ENCODE measurements at regions not wholly inside any gene's neighbourhood (a gene's known extent, or its start where the extent isn't known, plus 50 kb on each side); places are given as distances from the start of the nearest gene placed in this dataset.

DNA sequence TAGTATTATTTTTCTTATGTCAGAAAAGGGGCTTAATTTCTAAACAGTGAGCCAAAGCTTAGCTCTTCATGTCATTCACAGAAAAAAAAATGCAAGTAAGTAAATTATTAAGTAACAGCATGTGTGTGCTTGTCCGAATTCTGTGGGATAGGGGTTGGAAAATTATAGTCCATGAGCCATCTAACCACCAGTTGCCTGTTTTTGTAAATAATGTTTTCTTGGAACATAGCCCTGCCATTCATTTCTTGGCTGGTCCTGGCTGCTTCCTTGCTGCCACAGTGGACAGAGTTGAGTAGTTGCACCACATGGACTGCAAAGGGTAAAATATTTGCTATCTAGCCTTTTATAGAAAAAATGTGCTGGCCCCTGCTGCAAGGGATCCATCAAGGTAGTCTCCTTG, 513.7 kb upstream of the WWC1 start:
- TF ChIP-seq ZNF70 (CRISPR knock-in tag; IDR thresholded peaks at IDR 0.05): no peak
- no peak for TF ChIP-seq ESRRG (CRISPR knock-in tag; IDR thresholded peaks at IDR 0.05)
- TF ChIP-seq OSR1 (CRISPR knock-in tag; IDR thresholded peaks at IDR 0.05): no peak
- TF ChIP-seq ZFP30 (CRISPR knock-in tag; IDR thresholded peaks at IDR 0.05): no peak
- no peak for TF ChIP-seq RARB (CRISPR knock-in tag; IDR thresholded peaks at IDR 0.05)
- TF ChIP-seq, protein P1, sequence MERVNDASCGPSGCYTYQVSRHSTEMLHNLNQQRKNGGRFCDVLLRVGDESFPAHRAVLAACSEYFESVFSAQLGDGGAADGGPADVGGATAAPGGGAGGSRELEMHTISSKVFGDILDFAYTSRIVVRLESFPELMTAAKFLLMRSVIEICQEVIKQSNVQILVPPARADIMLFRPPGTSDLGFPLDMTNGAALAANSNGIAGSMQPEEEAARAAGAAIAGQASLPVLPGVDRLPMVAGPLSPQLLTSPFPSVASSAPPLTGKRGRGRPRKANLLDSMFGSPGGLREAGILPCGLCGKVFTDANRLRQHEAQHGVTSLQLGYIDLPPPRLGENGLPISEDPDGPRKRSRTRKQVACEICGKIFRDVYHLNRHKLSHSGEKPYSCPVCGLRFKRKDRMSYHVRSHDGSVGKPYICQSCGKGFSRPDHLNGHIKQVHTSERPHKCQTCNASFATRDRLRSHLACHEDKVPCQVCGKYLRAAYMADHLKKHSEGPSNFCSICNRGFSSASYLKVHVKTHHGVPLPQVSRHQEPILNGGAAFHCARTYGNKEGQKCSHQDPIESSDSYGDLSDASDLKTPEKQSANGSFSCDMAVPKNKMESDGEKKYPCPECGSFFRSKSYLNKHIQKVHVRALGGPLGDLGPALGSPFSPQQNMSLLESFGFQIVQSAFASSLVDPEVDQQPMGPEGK (CRISPR knock-in tag; IDR thresholded peaks at IDR 0.05; ENCODE audit: borderline replicate concordance): no peak
- TF ChIP-seq BACH2 (CRISPR knock-in tag; IDR thresholded peaks at IDR 0.05; ENCODE audit: borderline replicate concordance): no peak
- TF ChIP-seq TOX (CRISPR knock-in tag; IDR thresholded peaks at IDR 0.05; ENCODE audit: borderline replicate concordance): no peak
- TF ChIP-seq ZNF565 (CRISPR knock-in tag; conservative IDR thresholded peaks at IDR 0.05; ENCODE audit: low read depth): no peak
- TF ChIP-seq ZFP3 (CRISPR knock-in tag; IDR thresholded peaks at IDR 0.05): no peak
- TF ChIP-seq, protein P2, sequence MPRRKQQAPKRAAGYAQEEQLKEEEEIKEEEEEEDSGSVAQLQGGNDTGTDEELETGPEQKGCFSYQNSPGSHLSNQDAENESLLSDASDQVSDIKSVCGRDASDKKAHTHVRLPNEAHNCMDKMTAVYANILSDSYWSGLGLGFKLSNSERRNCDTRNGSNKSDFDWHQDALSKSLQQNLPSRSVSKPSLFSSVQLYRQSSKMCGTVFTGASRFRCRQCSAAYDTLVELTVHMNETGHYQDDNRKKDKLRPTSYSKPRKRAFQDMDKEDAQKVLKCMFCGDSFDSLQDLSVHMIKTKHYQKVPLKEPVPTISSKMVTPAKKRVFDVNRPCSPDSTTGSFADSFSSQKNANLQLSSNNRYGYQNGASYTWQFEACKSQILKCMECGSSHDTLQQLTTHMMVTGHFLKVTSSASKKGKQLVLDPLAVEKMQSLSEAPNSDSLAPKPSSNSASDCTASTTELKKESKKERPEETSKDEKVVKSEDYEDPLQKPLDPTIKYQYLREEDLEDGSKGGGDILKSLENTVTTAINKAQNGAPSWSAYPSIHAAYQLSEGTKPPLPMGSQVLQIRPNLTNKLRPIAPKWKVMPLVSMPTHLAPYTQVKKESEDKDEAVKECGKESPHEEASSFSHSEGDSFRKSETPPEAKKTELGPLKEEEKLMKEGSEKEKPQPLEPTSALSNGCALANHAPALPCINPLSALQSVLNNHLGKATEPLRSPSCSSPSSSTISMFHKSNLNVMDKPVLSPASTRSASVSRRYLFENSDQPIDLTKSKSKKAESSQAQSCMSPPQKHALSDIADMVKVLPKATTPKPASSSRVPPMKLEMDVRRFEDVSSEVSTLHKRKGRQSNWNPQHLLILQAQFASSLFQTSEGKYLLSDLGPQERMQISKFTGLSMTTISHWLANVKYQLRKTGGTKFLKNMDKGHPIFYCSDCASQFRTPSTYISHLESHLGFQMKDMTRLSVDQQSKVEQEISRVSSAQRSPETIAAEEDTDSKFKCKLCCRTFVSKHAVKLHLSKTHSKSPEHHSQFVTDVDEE (CRISPR knock-in tag; IDR thresholded peaks at IDR 0.05): no peak
- TF ChIP-seq PPARA (CRISPR knock-in tag; IDR thresholded peaks at IDR 0.05; ENCODE audit: borderline replicate concordance): no peak
- no peak for TF ChIP-seq SNAI2 (CRISPR knock-in tag; IDR thresholded peaks at IDR 0.05)
- TF ChIP-seq ISL1 (CRISPR knock-in tag; IDR thresholded peaks at IDR 0.05): no peak
- TF ChIP-seq, protein P3, sequence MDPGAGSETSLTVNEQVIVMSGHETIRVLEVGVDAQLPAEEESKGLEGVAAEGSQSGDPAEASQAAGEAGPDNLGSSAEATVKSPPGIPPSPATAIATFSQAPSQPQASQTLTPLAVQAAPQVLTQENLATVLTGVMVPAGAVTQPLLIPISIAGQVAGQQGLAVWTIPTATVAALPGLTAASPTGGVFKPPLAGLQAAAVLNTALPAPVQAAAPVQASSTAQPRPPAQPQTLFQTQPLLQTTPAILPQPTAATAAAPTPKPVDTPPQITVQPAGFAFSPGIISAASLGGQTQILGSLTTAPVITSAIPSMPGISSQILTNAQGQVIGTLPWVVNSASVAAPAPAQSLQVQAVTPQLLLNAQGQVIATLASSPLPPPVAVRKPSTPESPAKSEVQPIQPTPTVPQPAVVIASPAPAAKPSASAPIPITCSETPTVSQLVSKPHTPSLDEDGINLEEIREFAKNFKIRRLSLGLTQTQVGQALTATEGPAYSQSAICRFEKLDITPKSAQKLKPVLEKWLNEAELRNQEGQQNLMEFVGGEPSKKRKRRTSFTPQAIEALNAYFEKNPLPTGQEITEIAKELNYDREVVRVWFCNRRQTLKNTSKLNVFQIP (CRISPR knock-in tag; IDR thresholded peaks at IDR 0.05; ENCODE audit: borderline replicate concordance, low read depth): no peak
- TF ChIP-seq ZC3H10 (CRISPR knock-in tag; IDR thresholded peaks at IDR 0.05): no peak
- TF ChIP-seq, protein P4, sequence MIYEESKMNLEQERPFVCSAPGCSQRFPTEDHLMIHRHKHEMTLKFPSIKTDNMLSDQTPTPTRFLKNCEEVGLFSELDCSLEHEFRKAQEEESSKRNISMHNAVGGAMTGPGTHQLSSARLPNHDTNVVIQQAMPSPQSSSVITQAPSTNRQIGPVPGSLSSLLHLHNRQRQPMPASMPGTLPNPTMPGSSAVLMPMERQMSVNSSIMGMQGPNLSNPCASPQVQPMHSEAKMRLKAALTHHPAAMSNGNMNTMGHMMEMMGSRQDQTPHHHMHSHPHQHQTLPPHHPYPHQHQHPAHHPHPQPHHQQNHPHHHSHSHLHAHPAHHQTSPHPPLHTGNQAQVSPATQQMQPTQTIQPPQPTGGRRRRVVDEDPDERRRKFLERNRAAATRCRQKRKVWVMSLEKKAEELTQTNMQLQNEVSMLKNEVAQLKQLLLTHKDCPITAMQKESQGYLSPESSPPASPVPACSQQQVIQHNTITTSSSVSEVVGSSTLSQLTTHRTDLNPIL (CRISPR knock-in tag; IDR thresholded peaks at IDR 0.05; ENCODE audit: low read depth): no peak
- ATAC-seq: no peak

DNA sequence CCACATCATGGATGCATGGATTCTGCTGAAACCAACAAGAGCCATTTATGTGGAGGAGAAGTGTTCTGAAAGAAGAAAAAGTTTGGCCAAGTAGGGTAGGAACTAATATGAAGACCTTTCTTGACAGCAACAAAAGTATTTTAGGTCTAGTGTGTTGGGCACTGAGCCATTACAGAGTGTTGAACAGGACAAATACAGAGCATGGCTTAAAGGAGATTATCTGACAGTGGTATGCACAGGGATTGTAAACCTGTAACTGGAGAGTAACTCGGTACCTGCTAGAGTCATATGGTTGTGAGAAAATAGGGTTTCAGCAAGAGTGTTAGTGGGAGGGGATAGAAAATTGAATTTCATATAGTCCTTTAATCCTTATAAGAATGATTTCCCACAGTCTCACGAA, 513.2 kb upstream of the WWC1 start:
- TF ChIP-seq, protein P1 (CRISPR knock-in tag; IDR thresholded peaks at IDR 0.05; ENCODE audit: borderline replicate concordance): no peak
- TF ChIP-seq TOX (CRISPR knock-in tag; IDR thresholded peaks at IDR 0.05; ENCODE audit: borderline replicate concordance) (no peak), ARNTL (CRISPR knock-in tag; IDR thresholded peaks at IDR 0.05; ENCODE audit: borderline replicate concordance, low read depth) (no peak), CSDC2 (CRISPR knock-in tag; IDR thresholded peaks at IDR 0.05) (no peak), ZFP3 (CRISPR knock-in tag; IDR thresholded peaks at IDR 0.05) (no peak), SNAI2 (CRISPR knock-in tag; IDR thresholded peaks at IDR 0.05) (no peak), ZC3H10 (CRISPR knock-in tag; IDR thresholded peaks at IDR 0.05) (no peak), OSR1 (CRISPR knock-in tag; IDR thresholded peaks at IDR 0.05) (no peak), RARB (CRISPR knock-in tag; IDR thresholded peaks at IDR 0.05) (no peak), PPARA (CRISPR knock-in tag; IDR thresholded peaks at IDR 0.05; ENCODE audit: borderline replicate concordance) (no peak), ZNF565 (CRISPR knock-in tag; conservative IDR thresholded peaks at IDR 0.05; ENCODE audit: low read depth) (no peak), GLIS3 (CRISPR knock-in tag; IDR thresholded peaks at IDR 0.05) (no peak)
- ATAC-seq: no peak

DNA sequence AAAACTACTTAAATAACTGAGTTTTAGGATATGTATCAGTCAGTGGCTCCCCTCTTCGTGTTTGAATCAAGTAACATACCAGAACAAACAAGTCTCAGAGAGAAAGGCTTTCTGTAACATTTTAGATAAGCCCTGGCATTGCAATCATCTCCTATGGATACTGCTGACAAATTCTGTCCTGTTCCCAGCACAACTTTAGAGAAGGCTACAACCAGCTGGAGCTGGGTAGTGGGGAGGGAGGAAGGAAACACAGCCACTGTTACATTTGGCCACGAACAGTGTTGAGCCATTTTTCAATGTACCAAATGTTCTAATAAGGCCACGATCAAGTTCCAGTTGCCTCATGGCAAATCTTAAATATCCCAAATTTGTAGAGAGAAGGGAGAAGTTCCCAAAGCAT, 511.8 kb upstream of the WWC1 start:
- TF ChIP-seq, protein P2 (CRISPR knock-in tag; IDR thresholded peaks at IDR 0.05): no peak
- TF ChIP-seq GLIS3 (CRISPR knock-in tag; IDR thresholded peaks at IDR 0.05): no peak
- TF ChIP-seq TCF4 (CRISPR knock-in tag; IDR thresholded peaks at IDR 0.05; ENCODE audit: borderline replicate concordance): no peak
- TF ChIP-seq RARB (CRISPR knock-in tag; IDR thresholded peaks at IDR 0.05): no peak
- TF ChIP-seq SNAI2 (CRISPR knock-in tag; IDR thresholded peaks at IDR 0.05): no peak
- TF ChIP-seq ZNF8 (CRISPR knock-in tag; IDR thresholded peaks at IDR 0.05): no peak
- no peak for TF ChIP-seq ZFP30 (CRISPR knock-in tag; IDR thresholded peaks at IDR 0.05)
- no peak for TF ChIP-seq ZFP3 (CRISPR knock-in tag; IDR thresholded peaks at IDR 0.05)
- no peak for TF ChIP-seq CSDC2 (CRISPR knock-in tag; IDR thresholded peaks at IDR 0.05)
- TF ChIP-seq BACH2 (CRISPR knock-in tag; IDR thresholded peaks at IDR 0.05; ENCODE audit: borderline replicate concordance): no peak
- TF ChIP-seq, protein P5, sequence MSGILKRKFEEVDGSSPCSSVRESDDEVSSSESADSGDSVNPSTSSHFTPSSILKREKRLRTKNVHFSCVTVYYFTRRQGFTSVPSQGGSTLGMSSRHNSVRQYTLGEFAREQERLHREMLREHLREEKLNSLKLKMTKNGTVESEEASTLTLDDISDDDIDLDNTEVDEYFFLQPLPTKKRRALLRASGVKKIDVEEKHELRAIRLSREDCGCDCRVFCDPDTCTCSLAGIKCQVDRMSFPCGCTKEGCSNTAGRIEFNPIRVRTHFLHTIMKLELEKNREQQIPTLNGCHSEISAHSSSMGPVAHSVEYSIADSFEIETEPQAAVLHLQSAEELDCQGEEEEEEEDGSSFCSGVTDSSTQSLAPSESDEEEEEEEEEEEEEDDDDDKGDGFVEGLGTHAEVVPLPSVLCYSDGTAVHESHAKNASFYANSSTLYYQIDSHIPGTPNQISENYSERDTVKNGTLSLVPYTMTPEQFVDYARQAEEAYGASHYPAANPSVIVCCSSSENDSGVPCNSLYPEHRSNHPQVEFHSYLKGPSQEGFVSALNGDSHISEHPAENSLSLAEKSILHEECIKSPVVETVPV (CRISPR knock-in tag; IDR thresholded peaks at IDR 0.05): no peak
- TF ChIP-seq ZNF70 (CRISPR knock-in tag; IDR thresholded peaks at IDR 0.05): no peak
- TF ChIP-seq ISL1 (CRISPR knock-in tag; IDR thresholded peaks at IDR 0.05): no peak
- TF ChIP-seq ZC3H10 (CRISPR knock-in tag; IDR thresholded peaks at IDR 0.05): no peak
- ATAC-seq: no peak

Data from SK-N-SH treated with all-trans-retinoic acid at 6 μM for 48 hours (cell line).